Mucosa of gallbladder (tissue), 1 donor: ENCODE measurements at regions not wholly inside any gene's neighbourhood (a gene's known extent, or its start where the extent isn't known, plus 50 kb on each side); places are given as distances from the start of the nearest gene placed in this dataset.

Experiments
- DNase-seq: peaks from one replicate; pipeline ENCODE4 v3.0.0-alpha.2; 2020; ENCODE audit warnings: low spot score
- donor health status: DM: no; HTN: no; CAD: no.

GRCh38 chr1:201746156-201746555 lies 82.8 kb upstream of the IPO9 start:
- DNase-seq: no peak

- DNase-seq: no peak
Observed at GRCh38 chr1:201747261-201747660, 81.7 kb upstream of the IPO9 start.

GRCh38 chr1:201748335-201748734 lies 80.6 kb upstream of the IPO9 start:
- no peak for DNase-seq

GRCh38 chr1:201749059-201749690 lies 79.8 kb upstream of the IPO9 start:
- DNase-seq: no peak

- no peak for DNase-seq
Observed at GRCh38 chr1:201750120-201750519, 78.8 kb upstream of the IPO9 start.

GRCh38 chr1:201750934-201751333 lies 78.0 kb upstream of the IPO9 start:
- no peak for DNase-seq

GRCh38 chr1:201751872-201752271 lies 77.1 kb upstream of the IPO9 start:
- no peak for DNase-seq

- DNase-seq: no peak
Observed at GRCh38 chr1:201752333-201752732, 76.6 kb upstream of the IPO9 start.

GRCh38 chr1:201753492-201753891 lies 75.5 kb upstream of the IPO9 start:
- DNase-seq: no peak

GRCh38 chr1:201754353-201754752 lies 74.6 kb upstream of the IPO9 start:
- no peak for DNase-seq

GRCh38 chr1:201755200-201755599 lies 73.8 kb upstream of the IPO9 start:
- DNase-seq: no peak

- DNase-seq: no peak
Observed at GRCh38 chr1:201756406-201756805, 72.6 kb upstream of the IPO9 start.

GRCh38 chr1:201758499-201759050 lies 70.4 kb upstream of the IPO9 start:
- DNase-seq: no peak

- DNase-seq: no peak
Observed at GRCh38 chr1:201759194-201759815, 69.7 kb upstream of the IPO9 start.

- DNase-seq: no peak
Observed at GRCh38 chr1:201760516-201760915, 68.4 kb upstream of the IPO9 start.

- DNase-seq: no peak
Observed at GRCh38 chr1:201761178-201761577, 67.8 kb upstream of the IPO9 start.

GRCh38 chr1:201761871-201762270 lies 67.1 kb upstream of the IPO9 start:
- DNase-seq: no peak

GRCh38 chr1:201762381-201762780 lies 66.6 kb upstream of the IPO9 start:
- DNase-seq: no peak

- no peak for DNase-seq
Observed at GRCh38 chr1:201763455-201764140, 65.4 kb upstream of the IPO9 start.

- no peak for DNase-seq
Observed at GRCh38 chr1:201764166-201764565, 64.8 kb upstream of the IPO9 start.

GRCh38 chr1:201764579-201764978 lies 64.4 kb upstream of the IPO9 start:
- DNase-seq: no peak

GRCh38 chr1:201766131-201766866 lies 62.7 kb upstream of the IPO9 start:
- peak; percentile 18 for DNase-seq
